Ovary (tissue), 3 donors: ENCODE measurements at regions not wholly inside any gene's neighbourhood (a gene's known extent, or its start where the extent isn't known, plus 50 kb on each side); places are given as distances from the start of the nearest gene placed in this dataset.

Source experiments
- CTCF ChIP-seq, 3 donors: fragments of 450-650 bp in 2 of 3; fragments of 200-600 bp in 1 of 3; IDR thresholded peaks; one replicate each; pipeline versions ENCODE4 v1.5.1 to v1.8.0; 2016 to 2022; ENCODE audit warnings: antibody characterized with exemption in 3 of 3, mild to moderate bottlenecking in 1 of 3
- EP300 ChIP-seq: sonication (generic); formaldehyde crosslinking; IDR thresholded peaks from one replicate; pipeline ENCODE4 v1.6.1; 2017; ENCODE audit warnings: antibody characterized with exemption
- POLR2A ChIP-seq: fragments of 450-650 bp; IDR thresholded peaks from one replicate; pipeline ENCODE4 v1.6.1; 2017; ENCODE audit warnings: antibody characterized with exemption, mild to moderate bottlenecking, moderate library complexity
- donor health status: DM: no; HTN: no; CAD: no.

GRCh38 chr5:85168474-85168873, 783.8 kb upstream of the EDIL3 start:
- no peak for TF ChIP-seq CTCF (IDR thresholded peaks at IDR 0.05)
- no peak for TF ChIP-seq POLR2A
- TF ChIP-seq EP300, result no peak
